H9 (cell line): ENCODE measurements at regions not wholly inside any gene's neighbourhood (a gene's known extent, or its start where the extent isn't known, plus 50 kb on each side); places are given as distances from the start of the nearest gene placed in this dataset.

Source experiments
- DNase-seq: peaks from one replicate; pipeline ENCODE4 v3.0.0-alpha.2; 2017
- H2AFZ ChIP-seq: one replicate; pipeline ENCODE4 v1.6.1; 2013; ENCODE audit warnings: mild to moderate bottlenecking, low read length, control low read depth, moderate library complexity
- H2AK5ac ChIP-seq: 2 replicates; pipeline ENCODE4 v1.6.1; 2013; ENCODE audit warnings: low read length, control low read depth, mixed read lengths; ENCODE audit not compliant: insufficient read length
- H2BK120ac ChIP-seq: one replicate; pipeline ENCODE4 v1.6.1; 2013; ENCODE audit warnings: low read depth, mild to moderate bottlenecking, low read length, control low read depth, inconsistent platforms; ENCODE audit not compliant: poor library complexity, severe bottlenecking
- H2BK12ac ChIP-seq: 2 replicates; pipeline ENCODE4 v1.6.1; 2013; ENCODE audit warnings: low read length, control low read depth, mixed read lengths, low read depth; ENCODE audit not compliant: insufficient read length
- H2BK15ac ChIP-seq: 2 replicates; pipeline ENCODE4 v1.6.1; 2013; ENCODE audit warnings: low read depth, low read length, control low read depth
- H2BK20ac ChIP-seq: one replicate; pipeline ENCODE4 v1.6.1; 2013; ENCODE audit warnings: low read depth, mild to moderate bottlenecking, low read length, control low read depth, inconsistent platforms; ENCODE audit not compliant: poor library complexity, severe bottlenecking
- H2BK5ac ChIP-seq: 2 replicates; pipeline ENCODE4 v1.6.1; 2013; ENCODE audit warnings: low read length, control low read depth, mixed read lengths; ENCODE audit not compliant: insufficient read length
- H3K14ac ChIP-seq: 2 replicates; pipeline ENCODE4 v1.6.1; 2013; ENCODE audit warnings: low read length, control low read depth; ENCODE audit not compliant: insufficient read depth
- H3K18ac ChIP-seq: 2 replicates; pipeline ENCODE4 v1.6.1; 2013; ENCODE audit warnings: low read depth, mild to moderate bottlenecking, mixed read lengths, low read length, control low read depth; ENCODE audit not compliant: insufficient read length
- H3K23ac ChIP-seq: 2 replicates; pipeline ENCODE4 v1.6.1; 2013; ENCODE audit warnings: low read length, control low read depth, mixed read lengths, low read depth; ENCODE audit not compliant: insufficient read length
- H3K23me2 ChIP-seq: 2 replicates; pipeline ENCODE4 v1.6.1; 2013; ENCODE audit warnings: low read depth, mild to moderate bottlenecking, mixed read lengths, low read length, control low read depth; ENCODE audit not compliant: insufficient read length, poor library complexity, severe bottlenecking
- H3K27ac ChIP-seq: 2 replicates; pipeline ENCODE4 v1.5.1; 2013; ENCODE audit warnings: low read length, control low read depth, mixed read lengths, low read depth; ENCODE audit not compliant: insufficient read length
- H3K27me3 ChIP-seq: 2 replicates; pipeline ENCODE4 v1.6.1; 2013; ENCODE audit warnings: low read length, control low read depth, inconsistent platforms; ENCODE audit not compliant: insufficient read depth
- H3K4ac ChIP-seq: 2 replicates; pipeline ENCODE4 v1.6.1; 2013; ENCODE audit warnings: low read depth, mild to moderate bottlenecking, control low read depth, inconsistent platforms, low read length, moderate library complexity
- H3K4me1 ChIP-seq: 2 replicates; pipeline ENCODE4 v1.6.1; 2013; ENCODE audit warnings: low read length, control low read depth, inconsistent platforms; ENCODE audit not compliant: insufficient read depth
- H3K4me2 ChIP-seq: 2 replicates; pipeline ENCODE4 v1.6.1; 2013; ENCODE audit warnings: low read length, control low read depth, mixed read lengths; ENCODE audit not compliant: insufficient read length, insufficient read depth
- H3K56ac ChIP-seq: 2 replicates; pipeline ENCODE4 v1.6.1; 2013; ENCODE audit warnings: low read depth, mild to moderate bottlenecking, mixed read lengths, low read length, control low read depth; ENCODE audit not compliant: insufficient read length
- H3K79me1 ChIP-seq: 2 replicates; pipeline ENCODE4 v1.6.1; 2013; ENCODE audit warnings: low read depth, mild to moderate bottlenecking, moderate library complexity, low read length, control low read depth, inconsistent platforms; ENCODE audit not compliant: insufficient read depth, poor library complexity, severe bottlenecking
- H3K79me2 ChIP-seq: 2 replicates; pipeline ENCODE4 v1.6.1; 2013; ENCODE audit warnings: low read length, control low read depth, inconsistent platforms; ENCODE audit not compliant: insufficient read depth
- H3K9ac ChIP-seq: 2 replicates; pipeline ENCODE4 v1.6.1; 2013; ENCODE audit warnings: low read length, control low read depth, mixed read lengths; ENCODE audit not compliant: insufficient read length; ENCODE audit errors: extremely low read depth
- H3K9me3 ChIP-seq: one replicate; pipeline ENCODE4 v1.6.1; 2013; ENCODE audit warnings: low read depth, low read length, inconsistent platforms; ENCODE audit not compliant: control insufficient read depth
- H3T11ph ChIP-seq: one replicate; pipeline ENCODE4 v1.6.1; 2013; ENCODE audit warnings: mild to moderate bottlenecking, low read length, control low read depth, inconsistent platforms
- H4K20me1 ChIP-seq: one replicate; pipeline ENCODE4 v1.6.1; 2013; ENCODE audit not compliant: control insufficient read depth, insufficient read length, insufficient read depth
- H4K5ac ChIP-seq: 2 replicates; pipeline ENCODE4 v1.6.1; 2013; ENCODE audit warnings: low read depth, mild to moderate bottlenecking, mixed read lengths, low read length, control low read depth; ENCODE audit not compliant: insufficient read length
- H4K8ac ChIP-seq: replicated peaks from 2 replicates; pipeline ENCODE4 v1.6.1; 2013; ENCODE audit warnings: low read length, control low read depth, mixed read lengths, low read depth; ENCODE audit not compliant: insufficient read length
- H4K91ac ChIP-seq: 2 replicates; pipeline ENCODE4 v1.6.1; 2013; ENCODE audit warnings: low read depth, mild to moderate bottlenecking, moderate library complexity, mixed read lengths, low read length, control low read depth; ENCODE audit not compliant: insufficient read length
- H3K27ac Mint-ChIP-seq, 3 experiments: 2 replicates in 2 of 3; 3 replicates in 1 of 3; pipeline ENCODE4 v1.8.0; 2020 to 2021; ENCODE audit warnings: mixed read lengths in 3 of 3, mild to moderate bottlenecking in 1 of 3, moderate library complexity in 1 of 3
- H3K27me3 Mint-ChIP-seq: 2 replicates; pipeline ENCODE4 v1.8.0; 2021; ENCODE audit warnings: low read depth, mild to moderate bottlenecking, moderate library complexity, mixed read lengths
- H3K36me3 Mint-ChIP-seq, 3 experiments: 2 replicates in 2 of 3; 3 replicates in 1 of 3; pipeline ENCODE4 v1.8.0; 2020 to 2021; ENCODE audit warnings: low read depth in 3 of 3, mixed read lengths in 3 of 3; ENCODE audit not compliant: insufficient read depth in 1 of 3
- H3K4me1 Mint-ChIP-seq, 2 experiments: 2 replicates each; pipeline ENCODE4 v1.8.0; 2020; ENCODE audit warnings: mixed read lengths in 2 of 2
- H3K4me3 Mint-ChIP-seq, 2 experiments: 2 replicates in 1 of 2; 3 replicates in 1 of 2; pipeline ENCODE4 v1.8.0; 2020 to 2021; ENCODE audit warnings: mild to moderate bottlenecking in 2 of 2, mixed read lengths in 2 of 2, moderate library complexity in 1 of 2
- H3K9me3 Mint-ChIP-seq, 2 experiments: 2 replicates in 1 of 2; 3 replicates in 1 of 2; pipeline ENCODE4 v1.8.0; 2020; ENCODE audit warnings: mild to moderate bottlenecking in 2 of 2, mixed read lengths in 2 of 2, moderate library complexity in 1 of 2
- CTCF ChIP-seq: fragments of 200-600 bp; sonication (generic); conservative IDR thresholded peaks from 3 replicates; pipeline ENCODE4 v1.8.0; 2021; ENCODE audit warnings: antibody characterized with exemption, mild to moderate bottlenecking
- WGBS: extraction: QIAGEN DNeasy Blood & Tissue Kit; methylation state at CpG from one replicate; pipeline ENCODE4 v1.1.7; 2013; ENCODE audit warnings: missing lambda C conversion rate, low lambda C conversion rate, mixed read lengths; ENCODE audit not compliant: insufficient read length; ENCODE audit errors: extremely low coverage; 5-methylcytosine and 5-hydroxymethylcytosine counted together

- Histone ChIP-seq H4K91ac (no peak overlapping the region), H4K20me1 (no peaks in the 10 kb centered on the region), H3K18ac (no peak overlapping the region), H3K79me1 (no peaks in the 10 kb centered on the region), H3K27me3 (no peaks in the 10 kb centered on the region), H3K4ac (no peak overlapping the region), H2BK12ac (no peak overlapping the region), H3K56ac (no peak overlapping the region), H2AFZ (no peak overlapping the region), H3T11ph (no peak overlapping the region), H2AK5ac (no peak overlapping the region), H3K9me3 (no peaks in the 10 kb centered on the region), H3K23me2 (no peaks in the 10 kb centered on the region), H3K27ac (no peak overlapping the region), H3K9ac (no peak overlapping the region), H4K5ac (no peak overlapping the region), H3K4me1 (no peaks in the 10 kb centered on the region), H2BK15ac (no peak overlapping the region), H3K4me2 (no peak overlapping the region), H2BK120ac (no peak overlapping the region), H3K14ac (no peak overlapping the region), H4K8ac (no peak overlapping the region), H3K79me2 (no peaks in the 10 kb centered on the region), H2BK20ac (no peak overlapping the region), H2BK5ac (no peak overlapping the region), H3K23ac (no peak overlapping the region)
- Mint-ChIP-seq H3K4me3 (no peak overlapping the region), H3K4me1 (peaks cover 0 to 3% of the 10 kb centered on the region in 2 experiments; a peak in 2 of 4 replicates), H3K36me3 (no peaks in the 10 kb centered on the region), H3K27me3 (no peaks in the 10 kb centered on the region), H3K27ac (no peak overlapping the region), H3K9me3 (no peaks in the 10 kb centered on the region)
- no CpG with 5 or more reads among the region's 1 CpG for WGBS
- TF ChIP-seq CTCF, result no peak
- DNase-seq, result no peak
Measured at GRCh38 chr6:94124333-94124732, 705.0 kb upstream of the EPHA7 start.
